Tibial artery (tissue), 4 donors: ENCODE measurements at regions not wholly inside any gene's neighbourhood (a gene's known extent, or its start where the extent isn't known, plus 50 kb on each side); places are given as distances from the start of the nearest gene placed in this dataset.

ENCODE experiments used
- DNase-seq, 2 donors: peaks; one replicate each; pipeline ENCODE4 v3.0.0-alpha.2; 2019
- H3K27ac ChIP-seq, 2 donors: fragments of 200-600 bp; sonication (generic) in 1 of 2; 1 replicate in 1 of 2; 2 replicates in 1 of 2; pipeline ENCODE4 v1.5.1; 2018 to 2019; ENCODE audit warnings: mild to moderate bottlenecking in 1 of 2
- H3K27me3 ChIP-seq, 2 donors: fragments of 200-600 bp; sonication (generic) in 1 of 2; one replicate each; pipeline versions ENCODE4 v1.5.1 to v1.6.0; 2016 to 2019
- H3K36me3 ChIP-seq, 3 donors: fragments of 200-600 bp; sonication (generic) in 2 of 3; one replicate each; pipeline ENCODE4 v1.5.1; 2016 to 2019; ENCODE audit warnings: mild to moderate bottlenecking in 2 of 3
- H3K4me1 ChIP-seq, 4 donors: fragments of 200-600 bp; sonication (generic) in 2 of 4; 1 replicate in 3 of 4; 2 replicates in 1 of 4; pipeline ENCODE4 v1.5.1; 2016 to 2019
- H3K4me3 ChIP-seq, 2 donors: fragments of 200-600 bp; sonication (generic) in 1 of 2; 1 replicate in 1 of 2; 2 replicates in 1 of 2; pipeline ENCODE4 v1.5.1; 2018 to 2019; ENCODE audit warnings: mild to moderate bottlenecking in 2 of 2
- H3K9me3 ChIP-seq, 3 donors: fragments of 200-600 bp; sonication (generic) in 1 of 3; one replicate each; pipeline ENCODE4 v1.5.1; 2016 to 2019
- CTCF ChIP-seq, 2 experiments: fragments of 200-600 bp in 1 of 2; fragments of 450-650 bp in 1 of 2; IDR thresholded peaks; one replicate each; pipeline ENCODE4 v1.5.1; 2017 to 2019; ENCODE audit warnings: antibody characterized with exemption in 2 of 2, mild to moderate bottlenecking in 1 of 2, moderate library complexity in 1 of 2
- intact Hi-C: fragments of 100-400 bp; cut with DNase I; formaldehyde crosslinking; loops from one replicate; pipeline ENCODE4 v1.15.0; 2023; ENCODE audit warnings: low total_unique reads

GRCh38 chr4:55012363-55013230, 112.8 kb downstream of the KDR start:
- Histone ChIP-seq H3K36me3 (no peaks in the 10 kb centered on the region), H3K4me3 (no peak overlapping the region), H3K27me3 (no peaks in the 10 kb centered on the region), H3K4me1 (peaks cover 0 to 15% (median 0%) of the 10 kb centered on the region in 4 donors), H3K9me3 (no peaks in the 10 kb centered on the region), H3K27ac (no peak overlapping the region)
- intact Hi-C loops: no loop called here
- TF ChIP-seq CTCF (IDR thresholded peaks at IDR 0.05): no peak
- DNase-seq: no peak

GRCh38 chr4:55011761-55012160, 113.6 kb downstream of the KDR start:
- DNase-seq: no peak
- H3K4me3 ChIP-seq: no peak overlapping the region
- intact Hi-C loops: no loop called here
- peaks cover 0 to 15% (median 0%) of the 10 kb centered on the region in 4 donors for H3K4me1 ChIP-seq
- no peak overlapping the region for H3K27ac ChIP-seq
- H3K9me3 ChIP-seq: no peaks in the 10 kb centered on the region
- no peaks in the 10 kb centered on the region for H3K36me3 ChIP-seq
- TF ChIP-seq CTCF (IDR thresholded peaks at IDR 0.05): no peak
- H3K27me3 ChIP-seq: no peaks in the 10 kb centered on the region

GRCh38 chr4:55010550-55010949, 114.8 kb downstream of the KDR start:
- no peaks in the 10 kb centered on the region for H3K27me3 ChIP-seq
- H3K36me3 ChIP-seq: no peaks in the 10 kb centered on the region
- intact Hi-C loops: no loop called here
- no peak for DNase-seq
- H3K27ac ChIP-seq: no peak overlapping the region
- peaks cover 0 to 16% (median 0%) of the 10 kb centered on the region in 4 donors for H3K4me1 ChIP-seq
- H3K4me3 ChIP-seq: no peak overlapping the region
- no peak for TF ChIP-seq CTCF (IDR thresholded peaks at IDR 0.05)
- no peaks in the 10 kb centered on the region for H3K9me3 ChIP-seq

GRCh38 chr4:55008166-55009056, 117.0 kb downstream of the KDR start:
- no peak for TF ChIP-seq CTCF (IDR thresholded peaks at IDR 0.05)
- Histone ChIP-seq H3K36me3 (no peaks in the 10 kb centered on the region), H3K4me3 (no peak overlapping the region), H3K4me1 (peaks cover 0 to 30% (median 10%) of the 10 kb centered on the region in 4 donors), H3K9me3 (no peaks in the 10 kb centered on the region), H3K27me3 (no peaks in the 10 kb centered on the region), H3K27ac (no peak overlapping the region)
- intact Hi-C loops: no loop called here
- DNase-seq: no peak

- DNase-seq: no peak
- no peak for TF ChIP-seq CTCF (IDR thresholded peaks at IDR 0.05)
- H3K4me1 ChIP-seq: peaks cover 0 to 21% (median 10%) of the 10 kb centered on the region in 4 donors
- intact Hi-C loops: no loop called here
- H3K9me3 ChIP-seq: no peaks in the 10 kb centered on the region
- no peak overlapping the region for H3K4me3 ChIP-seq
- no peaks in the 10 kb centered on the region for H3K27me3 ChIP-seq
- H3K36me3 ChIP-seq: no peaks in the 10 kb centered on the region
- no peak overlapping the region for H3K27ac ChIP-seq
Observed at GRCh38 chr4:55005910-55006309, 119.5 kb downstream of the KDR start.
